Muscle layer of colon (tissue), 2 donors: ENCODE measurements at regions not wholly inside any gene's neighbourhood (a gene's known extent, or its start where the extent isn't known, plus 50 kb on each side); places are given as distances from the start of the nearest gene placed in this dataset.

Experiments used
- H3K27ac ChIP-seq: one replicate; pipeline ENCODE4 v1.7.0; 2013; ENCODE audit warnings: low read depth, mild to moderate bottlenecking, low read length, moderate library complexity
- H3K27me3 ChIP-seq, 2 donors: one replicate each; pipeline ENCODE4 v1.7.0; 2013; ENCODE audit warnings: low read length in 2 of 2, mild to moderate bottlenecking in 2 of 2; ENCODE audit not compliant: insufficient read depth in 2 of 2, control insufficient read depth in 1 of 2
- H3K36me3 ChIP-seq: one replicate; pipeline ENCODE4 v1.7.0; 2013; ENCODE audit warnings: mild to moderate bottlenecking, low read length; ENCODE audit not compliant: insufficient read depth
- H3K4me1 ChIP-seq: one replicate; pipeline ENCODE4 v1.7.0; 2013; ENCODE audit warnings: mild to moderate bottlenecking, low read length; ENCODE audit not compliant: insufficient read depth
- H3K4me3 ChIP-seq, 2 donors: one replicate each; pipeline ENCODE4 v1.7.0; 2013; ENCODE audit warnings: low read length in 2 of 2, low read depth in 1 of 2, mild to moderate bottlenecking in 1 of 2, moderate library complexity in 1 of 2
- H3K9ac ChIP-seq: one replicate; pipeline ENCODE4 v1.7.0; 2013; ENCODE audit warnings: low read length
- H3K9me3 ChIP-seq: one replicate; pipeline ENCODE4 v1.7.0; 2013; ENCODE audit warnings: mild to moderate bottlenecking, low read length
- donor health status: abdominal sarcoma.
- donor health status: Adenocarcinoma of cecum.

DNA sequence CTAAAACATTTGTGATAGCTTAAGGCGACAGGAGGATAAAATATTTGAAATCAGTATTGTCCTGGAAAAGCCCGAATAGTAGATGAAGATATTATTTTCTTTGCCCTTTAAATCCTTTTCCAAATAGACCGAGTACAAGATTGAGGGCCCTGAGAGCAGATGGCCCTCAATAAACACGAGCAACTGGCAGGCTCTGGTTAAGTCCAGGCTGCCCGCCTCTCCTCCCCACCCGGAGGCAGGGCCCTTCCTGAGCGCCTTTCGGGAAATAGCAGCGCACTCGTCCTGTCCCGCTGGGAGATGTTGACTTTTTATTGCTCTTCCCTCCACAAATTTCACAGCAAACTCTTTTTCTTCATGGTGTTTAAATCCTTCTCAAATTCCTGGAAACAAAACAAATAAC, 50.8 kb upstream of the MAX start:
- Histone ChIP-seq H3K4me1 (peaks cover 3% of the 10 kb centered on the region), H3K9ac (no peak overlapping the region), H3K27me3 (no peaks in the 10 kb centered on the region), H3K36me3 (no peaks in the 10 kb centered on the region), H3K9me3 (no peaks in the 10 kb centered on the region), H3K4me3 (no peak overlapping the region), H3K27ac (no peak overlapping the region)

DNA sequence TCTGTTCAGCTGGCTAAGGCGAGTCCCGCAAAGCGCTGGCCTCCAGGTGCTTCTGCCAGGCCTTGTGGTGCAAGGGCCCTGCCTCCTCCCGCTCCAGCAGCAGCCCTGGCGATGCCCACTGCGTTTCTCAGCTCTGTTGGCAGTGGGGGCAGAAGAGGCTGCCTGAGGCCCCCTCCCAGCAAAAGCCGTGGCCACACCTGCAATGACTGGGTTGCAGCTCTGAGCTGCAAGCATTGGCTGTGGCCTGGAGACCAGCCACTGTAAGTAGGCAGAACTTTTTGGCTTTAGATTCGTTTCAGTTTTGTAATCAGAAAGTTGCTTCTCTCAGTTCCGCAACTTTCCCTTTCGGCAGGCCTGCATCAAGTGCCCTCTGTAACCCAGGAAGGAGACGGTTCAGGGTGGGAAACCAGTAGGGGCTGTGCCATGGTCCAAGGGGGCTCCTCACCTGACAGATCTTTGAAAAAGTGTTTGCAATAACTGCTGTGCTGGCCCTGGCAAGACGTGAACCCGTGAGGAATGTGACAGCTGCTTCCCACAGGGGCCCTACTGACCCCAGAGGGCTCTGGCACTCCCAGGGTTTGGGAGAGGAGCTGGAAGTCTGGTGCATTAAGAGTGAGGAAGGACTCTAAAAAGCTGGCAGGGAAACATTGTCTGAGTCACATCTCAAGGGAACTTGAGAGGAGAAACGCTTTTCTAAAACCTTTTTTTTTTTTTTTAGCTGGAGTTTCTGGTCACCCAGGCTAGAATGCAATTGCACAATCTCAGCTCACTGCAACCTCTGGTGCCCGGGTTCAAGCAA, 54.5 kb upstream of the MAX start:
- H3K9ac ChIP-seq = no peak overlapping the region
- peaks cover 3% of the 10 kb centered on the region for H3K4me1 ChIP-seq
- no peaks in the 10 kb centered on the region for H3K36me3 ChIP-seq
- H3K27ac ChIP-seq = no peak overlapping the region
- peak overlapping the region in 1 of 2 donors; percentile 8 for H3K4me3 ChIP-seq
- H3K9me3 ChIP-seq = no peaks in the 10 kb centered on the region
- H3K27me3 ChIP-seq = no peaks in the 10 kb centered on the region

DNA sequence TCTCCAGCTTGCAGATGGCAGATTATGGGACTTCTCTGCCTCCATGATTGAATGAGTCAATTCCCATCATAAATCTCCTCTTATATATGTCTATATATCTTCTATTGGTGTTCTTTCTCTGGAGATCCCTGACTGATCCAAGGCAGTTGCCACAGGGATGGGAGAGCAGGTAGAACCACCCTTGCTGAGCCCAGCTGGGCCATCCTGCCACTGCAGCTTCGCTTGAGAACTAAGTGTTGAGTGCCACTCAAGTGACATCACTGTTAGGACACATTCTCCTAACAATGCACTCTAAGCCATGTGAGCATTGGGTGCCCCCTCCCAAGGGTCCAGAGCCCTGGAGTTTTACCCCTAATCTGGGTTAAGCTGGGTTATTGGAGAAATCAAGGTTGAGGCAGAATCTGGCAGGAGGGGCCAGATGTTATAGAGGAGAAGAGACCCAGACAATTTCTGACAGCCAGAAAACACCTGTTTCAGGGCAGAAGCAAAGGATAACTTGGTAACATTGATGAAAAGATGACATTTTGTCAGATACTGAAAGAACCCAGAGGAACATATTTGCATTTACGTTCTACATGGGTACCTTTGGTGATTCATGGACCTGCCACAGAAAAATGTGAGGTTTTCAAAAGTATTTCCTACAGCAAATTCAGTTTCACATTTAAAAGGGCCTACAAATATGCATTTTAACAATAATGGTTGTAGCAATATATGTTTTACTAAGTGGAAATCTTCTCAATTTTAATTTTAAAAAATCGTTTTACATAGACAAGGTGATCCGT, 57.2 kb upstream of the MAX start:
- H3K27me3 ChIP-seq = no peaks in the 10 kb centered on the region
- H3K4me1 ChIP-seq = no peaks in the 10 kb centered on the region
- no peaks in the 10 kb centered on the region for H3K36me3 ChIP-seq
- H3K4me3 ChIP-seq = no peak overlapping the region
- no peaks in the 10 kb centered on the region for H3K9me3 ChIP-seq
- no peak overlapping the region for H3K27ac ChIP-seq
- H3K9ac ChIP-seq = no peak overlapping the region

DNA sequence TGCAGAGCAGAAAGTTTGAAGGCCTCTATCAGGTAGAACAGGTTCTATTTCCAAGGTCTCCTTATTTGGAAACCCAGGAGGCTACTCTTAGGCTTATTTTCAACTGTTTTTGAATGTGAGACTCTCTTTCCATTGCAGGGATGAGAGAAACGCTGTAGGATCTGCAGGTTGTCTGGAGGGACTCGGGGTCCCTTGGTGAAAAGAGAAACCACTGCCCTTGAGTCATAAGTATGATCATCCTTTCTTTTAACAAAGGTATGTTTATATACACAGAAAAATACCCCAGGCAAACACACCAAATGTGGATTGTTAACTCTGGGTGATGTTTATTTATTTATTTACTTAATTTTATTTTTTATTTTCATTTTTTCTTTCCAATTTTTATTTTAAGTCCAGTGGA, 57.8 kb upstream of the MAX start:
- no peaks in the 10 kb centered on the region for H3K27me3 ChIP-seq
- H3K36me3 ChIP-seq = no peaks in the 10 kb centered on the region
- H3K4me3 ChIP-seq = no peak overlapping the region
- no peak overlapping the region for H3K9ac ChIP-seq
- no peaks in the 10 kb centered on the region for H3K4me1 ChIP-seq
- H3K9me3 ChIP-seq = no peaks in the 10 kb centered on the region
- H3K27ac ChIP-seq = no peak overlapping the region

DNA sequence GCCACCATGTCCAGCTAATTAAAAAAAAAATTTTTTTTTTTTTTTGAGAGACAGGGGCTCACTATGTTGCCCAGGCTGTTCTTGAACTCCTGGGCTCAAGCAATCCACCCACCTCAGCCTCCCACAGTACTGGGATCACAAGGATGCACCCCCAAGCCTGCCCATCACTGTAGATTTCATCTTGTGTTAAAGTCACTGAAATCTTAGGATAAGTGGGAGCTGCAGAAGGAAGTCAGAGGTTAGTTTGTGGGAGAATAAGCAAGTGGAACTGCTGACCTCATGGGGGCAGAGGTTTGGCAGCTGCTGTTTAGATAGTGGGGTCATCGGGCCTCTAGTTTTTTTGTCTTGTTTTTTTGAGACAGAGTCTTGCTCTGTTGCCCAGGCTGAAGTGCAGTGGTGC, 59.7 kb upstream of the MAX start:
- Histone ChIP-seq H3K4me1 (no peaks in the 10 kb centered on the region), H3K4me3 (no peak overlapping the region), H3K9me3 (no peaks in the 10 kb centered on the region), H3K27me3 (no peaks in the 10 kb centered on the region), H3K9ac (no peak overlapping the region), H3K36me3 (no peaks in the 10 kb centered on the region), H3K27ac (no peak overlapping the region)

DNA sequence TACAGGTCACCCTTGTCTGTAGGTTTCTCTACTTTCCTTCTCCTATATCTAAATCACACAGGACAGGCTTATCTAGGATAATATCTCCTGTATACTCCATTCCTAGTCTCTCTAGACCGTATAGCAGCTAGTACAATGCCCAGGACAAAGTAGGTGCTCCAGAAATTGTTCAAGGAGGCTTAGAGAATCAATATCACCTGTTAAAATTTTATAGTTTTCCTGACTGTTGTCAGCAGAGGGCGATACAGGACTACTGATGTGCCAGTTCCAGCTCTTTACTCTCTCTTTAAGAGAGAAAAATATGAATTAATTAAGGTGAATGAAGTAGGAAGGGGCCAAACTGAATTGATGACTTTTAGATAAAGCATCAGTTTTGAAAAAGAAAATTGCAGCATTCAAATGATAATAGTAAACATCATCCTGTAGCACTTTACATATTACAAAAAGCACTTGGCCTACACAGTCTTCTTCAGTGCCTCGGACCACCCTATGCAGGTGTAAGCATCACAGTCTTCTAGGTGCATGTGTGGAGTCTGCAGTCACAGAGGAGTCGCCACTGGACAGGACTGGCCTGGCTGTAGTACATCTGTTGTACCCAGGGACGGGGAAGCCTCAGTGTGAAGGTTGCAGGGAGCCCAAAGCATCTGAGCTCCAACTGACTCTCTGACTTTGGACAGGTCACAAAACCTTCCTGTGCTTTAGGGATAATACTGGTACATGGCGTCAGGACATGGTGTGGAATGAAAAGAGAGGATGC, 61.9 kb upstream of the MAX start:
- peaks cover 0 to under 1% of the 10 kb centered on the region in 2 donors for H3K27me3 ChIP-seq
- no peak overlapping the region for H3K4me3 ChIP-seq
- no peak overlapping the region for H3K27ac ChIP-seq
- no peaks in the 10 kb centered on the region for H3K4me1 ChIP-seq
- no peaks in the 10 kb centered on the region for H3K36me3 ChIP-seq
- H3K9me3 ChIP-seq = no peaks in the 10 kb centered on the region
- no peak overlapping the region for H3K9ac ChIP-seq

DNA sequence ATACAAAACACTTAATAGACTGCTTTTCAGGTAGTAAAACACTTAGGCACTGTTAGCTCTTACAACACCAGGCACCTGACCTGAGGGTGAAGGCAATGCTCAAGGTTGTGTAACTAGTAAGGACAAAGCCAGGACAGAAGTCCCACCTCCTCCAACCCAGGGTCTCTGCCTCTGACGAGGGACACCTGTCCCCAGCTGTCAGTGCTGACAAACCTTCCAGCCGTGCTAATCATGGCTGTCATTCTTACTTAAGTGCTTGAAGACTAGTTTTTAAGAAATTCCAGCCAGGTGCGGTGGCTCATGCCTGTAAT, 62.5 kb upstream of the MAX start:
- Histone ChIP-seq H3K36me3 (no peaks in the 10 kb centered on the region), H3K27ac (no peak overlapping the region), H3K9ac (no peak overlapping the region), H3K9me3 (no peaks in the 10 kb centered on the region), H3K4me1 (no peaks in the 10 kb centered on the region), H3K4me3 (no peak overlapping the region), H3K27me3 (peaks cover 0 to 5% of the 10 kb centered on the region in 2 donors)

DNA sequence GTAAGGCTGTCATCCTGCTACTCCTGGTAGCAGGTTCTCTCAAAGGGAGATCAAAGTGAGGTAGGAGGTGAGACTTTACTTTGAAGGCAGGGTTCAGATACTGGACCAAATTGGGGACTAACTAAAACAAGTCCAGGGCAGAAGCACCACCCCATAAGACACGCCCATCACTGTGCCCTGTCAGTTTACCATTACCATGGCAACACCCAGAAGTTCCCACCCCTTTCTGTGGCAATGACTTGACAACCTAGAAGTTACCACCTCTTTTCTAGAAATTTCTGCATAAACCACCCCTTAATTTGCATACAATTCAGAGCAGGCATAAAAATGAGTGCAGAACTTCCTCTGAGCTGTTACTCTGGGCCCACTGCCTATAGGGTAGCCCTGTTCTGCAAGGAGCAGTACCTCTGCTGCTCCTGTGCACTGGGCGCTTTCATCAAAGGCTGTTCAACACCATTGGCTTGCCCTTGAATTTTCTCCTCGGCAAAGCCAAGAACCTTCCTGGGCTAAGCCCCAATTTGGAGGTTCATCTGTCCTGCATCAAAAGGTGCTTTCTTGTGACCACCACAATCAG, 64.8 kb upstream of the MAX start:
- Histone ChIP-seq H3K4me1 (no peaks in the 10 kb centered on the region), H3K9me3 (no peaks in the 10 kb centered on the region), H3K9ac (no peak overlapping the region), H3K27ac (no peak overlapping the region), H3K4me3 (no peak overlapping the region), H3K36me3 (no peaks in the 10 kb centered on the region), H3K27me3 (peaks cover 0 to 8% of the 10 kb centered on the region in 2 donors)

DNA sequence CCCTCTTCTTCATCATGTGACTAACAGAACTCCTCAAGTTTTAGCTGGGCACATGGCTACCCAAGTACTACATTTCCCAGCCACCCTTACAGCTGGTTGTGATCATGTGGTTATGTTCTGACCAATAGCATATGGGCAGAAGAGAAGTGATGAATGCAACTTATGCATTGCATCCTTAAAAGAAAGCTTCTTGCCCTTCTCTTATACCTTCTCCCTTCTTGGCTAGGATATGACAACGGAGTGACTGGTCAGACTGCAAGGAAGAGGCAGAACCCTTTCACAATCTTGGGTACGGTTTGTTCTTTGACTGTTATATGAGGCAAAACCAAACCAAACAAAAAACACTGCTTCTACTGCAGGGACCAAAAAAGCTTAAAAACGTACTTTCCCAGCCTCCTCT, 66.5 kb upstream of the MAX start:
- no peak overlapping the region for H3K27ac ChIP-seq
- no peaks in the 10 kb centered on the region for H3K4me1 ChIP-seq

DNA sequence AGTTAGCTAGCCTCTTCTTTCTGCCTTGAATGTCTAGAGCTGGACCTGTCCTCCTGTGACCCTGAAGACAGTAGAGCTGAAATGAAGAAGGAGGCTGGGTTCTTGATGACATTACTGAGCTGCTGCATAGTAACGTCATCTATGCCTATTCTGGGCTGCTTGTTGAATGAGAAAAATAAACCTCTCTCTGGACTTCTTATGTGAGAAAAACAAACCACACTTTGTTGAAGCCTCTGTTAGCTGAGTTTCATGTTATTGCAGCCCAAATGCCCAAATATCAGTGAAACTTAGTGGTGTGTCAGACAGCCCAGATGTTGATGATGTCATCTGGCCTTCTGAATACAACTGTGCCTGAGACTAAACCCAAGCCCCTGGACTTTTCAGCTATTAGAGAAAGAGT, 67.0 kb upstream of the MAX start:
- Histone ChIP-seq H3K4me3 (no peak overlapping the region), H3K9me3 (no peaks in the 10 kb centered on the region), H3K9ac (no peak overlapping the region), H3K27ac (no peak overlapping the region), H3K4me1 (no peaks in the 10 kb centered on the region), H3K27me3 (peaks cover 0 to 8% of the 10 kb centered on the region in 2 donors), H3K36me3 (no peaks in the 10 kb centered on the region)

More for the DNA sequence above, 66.5 kb upstream of the MAX start:
- Histone ChIP-seq H3K36me3 (no peaks in the 10 kb centered on the region), H3K9ac (no peak overlapping the region), H3K4me3 (no peak overlapping the region), H3K9me3 (no peaks in the 10 kb centered on the region), H3K27me3 (peaks cover 0 to 8% of the 10 kb centered on the region in 2 donors)

DNA sequence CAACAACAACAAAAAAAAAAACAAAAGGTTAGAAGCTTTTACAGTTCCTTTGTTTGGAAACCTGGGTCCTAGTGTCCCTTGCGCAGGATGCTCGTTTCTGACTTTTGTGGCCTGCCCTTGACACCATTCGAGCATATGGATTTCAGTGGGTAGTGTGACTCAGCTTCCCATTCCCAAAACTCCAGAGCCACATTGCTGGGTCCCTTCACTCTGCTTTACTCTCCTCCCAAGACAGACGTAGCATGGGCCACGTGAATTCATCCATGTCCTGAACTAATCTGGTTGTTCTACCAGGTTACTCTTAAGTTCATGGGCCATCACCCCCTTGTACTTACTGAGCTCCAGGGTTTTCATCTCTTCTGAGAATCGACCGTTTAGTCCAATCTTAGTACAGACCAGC, 68.0 kb upstream of the MAX start:
- Histone ChIP-seq H3K4me3 (peak overlapping the region in 1 of 2 donors; percentile 19), H3K27me3 (peaks cover 0 to 8% of the 10 kb centered on the region in 2 donors), H3K9ac (no peak overlapping the region), H3K27ac (no peak overlapping the region), H3K4me1 (no peaks in the 10 kb centered on the region), H3K9me3 (no peaks in the 10 kb centered on the region), H3K36me3 (no peaks in the 10 kb centered on the region)
